ENCODE measurements at regions not wholly inside any gene's neighbourhood (a gene's known extent, or its start where the extent isn't known, plus 50 kb on each side); places are given as distances from the start of the nearest gene placed in this dataset.

DNA sequence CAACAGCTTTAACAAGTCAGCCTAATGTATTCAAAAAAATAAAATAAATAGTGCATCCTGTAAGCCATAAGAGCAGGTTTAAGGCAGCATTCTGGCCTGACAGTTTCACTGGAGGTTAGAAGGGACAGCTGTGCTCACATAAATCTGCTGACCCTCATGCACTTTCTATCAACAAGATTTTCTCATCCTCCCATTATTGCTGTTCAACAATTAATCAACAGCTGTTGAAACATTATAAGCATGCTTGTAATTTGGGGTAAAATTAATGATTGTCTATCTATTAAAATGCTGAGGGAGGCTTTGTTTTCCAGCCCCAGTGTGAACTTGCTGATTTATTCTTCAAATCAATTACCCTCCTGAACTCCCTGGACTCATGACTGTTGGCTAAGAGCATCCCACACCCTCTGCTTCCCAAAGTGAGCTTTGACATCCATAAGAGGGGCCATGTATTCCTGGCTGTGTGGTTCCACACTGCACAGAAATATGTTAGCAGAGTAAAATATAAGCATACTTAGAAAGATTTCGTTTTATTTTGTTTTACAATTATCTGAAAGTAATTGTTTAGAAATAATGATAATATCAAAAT, 492.4 kb downstream of the EFNB2 start:
- no peak for TF ChIP-seq GATA2 (IDR thresholded peaks at IDR 0.05; ENCODE audit: low read depth, low read length)
- TF ChIP-seq GATA3 (IDR thresholded peaks at IDR 0.05; ENCODE audit: low read depth, low read length) = no peak

DNA sequence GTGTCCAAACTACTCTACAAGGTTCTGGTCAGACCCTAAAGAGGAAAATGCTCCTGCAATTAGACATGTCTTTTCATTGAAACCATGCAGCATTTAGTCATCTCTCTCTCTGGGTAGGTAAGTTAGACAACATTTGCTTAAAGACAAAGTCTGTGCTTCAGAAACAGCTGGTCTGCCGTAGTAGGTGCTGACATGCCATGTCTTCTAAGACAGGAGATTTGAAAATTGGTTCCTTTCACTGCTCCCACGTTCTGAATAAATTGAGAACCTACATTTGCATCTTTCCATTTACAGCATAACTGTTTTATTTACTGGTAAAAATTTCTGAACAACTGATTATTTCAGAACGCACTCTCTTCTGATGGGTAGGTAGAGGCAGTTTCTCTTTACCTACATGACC, 494.0 kb downstream of the EFNB2 start:
- no peak for TF ChIP-seq GATA3 (IDR thresholded peaks at IDR 0.05; ENCODE audit: low read depth, low read length)
- TF ChIP-seq GATA2 (IDR thresholded peaks at IDR 0.05; ENCODE audit: low read depth, low read length) = no peak

DNA sequence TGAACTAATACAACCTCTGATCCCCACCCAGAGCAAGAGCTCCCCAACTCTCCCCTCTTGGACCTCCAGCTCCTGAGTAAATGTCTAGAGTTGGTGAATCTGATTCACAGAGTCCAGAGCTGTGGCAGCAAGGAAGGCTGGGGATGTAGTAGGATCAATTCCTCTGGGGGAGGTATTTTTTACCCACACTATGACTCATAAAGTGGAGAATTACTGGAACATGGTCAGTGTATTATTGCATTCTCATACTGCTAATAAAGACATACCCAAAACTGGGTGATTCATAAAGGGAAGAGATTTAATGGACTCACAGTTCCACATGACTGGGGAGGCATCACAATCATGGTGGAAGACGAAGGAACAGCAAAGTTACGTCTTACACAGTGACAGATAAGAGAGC, 496.7 kb downstream of the EFNB2 start:
- no peak for TF ChIP-seq GATA2 (IDR thresholded peaks at IDR 0.05; ENCODE audit: low read depth, low read length)
- no peak for TF ChIP-seq GATA3 (IDR thresholded peaks at IDR 0.05; ENCODE audit: low read depth, low read length)

DNA sequence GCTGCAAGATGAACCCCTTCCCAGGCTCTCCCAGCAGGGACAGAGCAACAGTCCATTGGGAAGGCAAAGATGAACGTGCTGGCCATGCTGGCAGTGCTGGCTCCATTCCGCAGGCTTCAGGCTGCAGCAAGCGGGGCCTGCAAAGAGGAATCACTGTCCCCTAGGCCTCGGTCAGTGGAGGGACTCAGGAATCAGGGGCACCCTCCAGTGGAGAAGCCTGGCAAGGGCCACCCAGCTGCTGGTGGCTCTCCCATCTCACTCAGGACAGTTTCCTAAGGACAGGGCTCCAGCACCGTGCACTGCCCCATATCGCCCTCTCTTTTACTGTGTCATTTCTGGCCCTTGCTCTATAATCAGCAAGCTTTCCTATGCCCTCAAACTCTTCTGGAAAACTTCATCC, 498.6 kb downstream of the EFNB2 start:
- TF ChIP-seq GATA3 (IDR thresholded peaks at IDR 0.05; ENCODE audit: low read depth, low read length) = no peak
- TF ChIP-seq GATA2 (IDR thresholded peaks at IDR 0.05; ENCODE audit: low read depth, low read length) = no peak

DNA sequence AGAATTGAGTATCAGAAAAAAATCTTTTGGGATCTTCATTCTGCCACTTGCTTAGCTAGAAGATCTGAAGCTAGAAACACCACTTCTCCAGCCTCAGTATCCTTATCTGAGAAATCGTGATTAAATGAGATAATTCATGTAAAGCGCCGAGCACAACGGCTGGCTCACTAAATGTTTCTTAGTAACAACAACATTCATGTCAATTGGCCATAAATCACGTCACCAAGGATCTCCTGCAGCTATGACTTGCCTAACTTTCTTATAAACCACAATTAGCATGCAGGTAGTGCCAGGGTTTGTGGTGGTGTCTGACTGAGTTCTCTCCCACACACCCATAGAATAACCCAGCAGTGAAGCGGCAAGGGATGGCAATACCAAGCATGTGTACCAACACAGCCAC, 501.3 kb downstream of the EFNB2 start:
- no peak for TF ChIP-seq GATA2 (IDR thresholded peaks at IDR 0.05; ENCODE audit: low read depth, low read length)
- no peak for TF ChIP-seq GATA3 (IDR thresholded peaks at IDR 0.05; ENCODE audit: low read depth, low read length)

DNA sequence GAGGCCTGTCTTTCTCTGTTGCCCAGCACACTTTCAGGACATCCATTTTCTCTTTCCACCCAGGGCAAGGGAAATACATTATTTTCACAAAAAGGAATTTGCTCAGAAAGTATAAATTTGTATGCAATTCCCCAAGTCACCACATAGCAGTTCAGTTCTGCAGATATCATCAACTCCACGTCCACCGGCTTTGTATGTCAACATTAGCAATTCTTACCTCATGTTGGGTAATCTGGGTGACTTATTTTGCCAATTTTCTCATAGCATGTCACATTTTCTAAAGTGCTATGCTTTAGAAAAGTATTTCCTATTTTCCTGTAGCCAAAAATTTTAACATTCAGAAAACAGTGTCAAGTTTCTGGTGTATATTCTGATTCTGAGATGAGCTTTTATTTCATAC, 501.8 kb downstream of the EFNB2 start:
- TF ChIP-seq GATA2 (IDR thresholded peaks at IDR 0.05; ENCODE audit: low read depth, low read length) = no peak
- no peak for TF ChIP-seq GATA3 (IDR thresholded peaks at IDR 0.05; ENCODE audit: low read depth, low read length)

DNA sequence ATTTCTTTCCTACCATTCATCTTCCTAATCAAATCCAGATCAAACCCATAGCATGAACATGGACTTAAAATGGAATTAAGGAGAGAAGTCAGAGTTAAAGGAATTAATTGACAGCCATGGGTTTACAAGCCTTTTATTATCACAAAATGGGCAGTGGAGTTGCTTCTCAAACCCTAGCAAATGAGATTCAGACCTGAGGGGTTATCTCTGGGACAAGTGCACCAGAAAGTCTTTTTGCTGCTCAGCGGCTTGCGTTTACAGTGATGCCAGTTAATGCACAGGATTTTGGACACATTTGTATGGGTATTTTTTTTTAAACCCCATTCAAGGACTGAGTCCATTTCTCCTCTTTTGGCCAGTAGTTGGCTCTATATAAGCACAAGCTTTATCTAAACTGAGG, 503.0 kb downstream of the EFNB2 start:
- TF ChIP-seq GATA3 (IDR thresholded peaks at IDR 0.05; ENCODE audit: low read depth, low read length) (no peak), GATA2 (IDR thresholded peaks at IDR 0.05; ENCODE audit: low read depth, low read length) (no peak)

DNA sequence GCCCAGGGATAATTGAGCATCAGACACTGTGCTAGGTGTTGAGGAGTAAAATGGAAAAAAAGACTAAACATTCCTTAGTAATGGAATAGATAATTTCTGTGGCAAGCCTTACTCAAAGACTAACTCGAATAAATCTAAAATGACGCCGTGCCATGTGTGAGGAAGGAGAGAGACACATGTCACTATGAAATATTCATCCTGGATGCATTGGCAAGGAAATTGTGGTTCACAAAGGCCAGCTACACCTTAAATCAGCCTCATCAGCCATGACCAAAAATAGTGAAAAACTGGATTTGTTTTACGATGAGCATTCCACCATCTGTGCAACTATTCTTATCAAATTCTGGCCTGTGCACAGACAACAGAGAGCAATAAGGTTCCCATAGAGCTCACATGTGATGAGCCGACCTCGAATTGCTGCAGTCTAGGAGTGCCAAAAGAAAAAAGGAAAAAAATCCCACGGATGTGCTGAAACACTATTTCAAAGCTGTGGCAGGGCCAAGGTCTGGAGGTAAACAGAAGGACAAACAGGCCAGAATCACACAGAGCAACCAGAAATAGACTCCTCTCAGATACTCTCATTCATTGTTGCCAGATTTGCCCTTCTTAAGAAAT, 505.7 kb downstream of the EFNB2 start:
- no peak for TF ChIP-seq GATA3 (IDR thresholded peaks at IDR 0.05; ENCODE audit: low read depth, low read length)
- no peak for TF ChIP-seq GATA2 (IDR thresholded peaks at IDR 0.05; ENCODE audit: low read depth, low read length)

DNA sequence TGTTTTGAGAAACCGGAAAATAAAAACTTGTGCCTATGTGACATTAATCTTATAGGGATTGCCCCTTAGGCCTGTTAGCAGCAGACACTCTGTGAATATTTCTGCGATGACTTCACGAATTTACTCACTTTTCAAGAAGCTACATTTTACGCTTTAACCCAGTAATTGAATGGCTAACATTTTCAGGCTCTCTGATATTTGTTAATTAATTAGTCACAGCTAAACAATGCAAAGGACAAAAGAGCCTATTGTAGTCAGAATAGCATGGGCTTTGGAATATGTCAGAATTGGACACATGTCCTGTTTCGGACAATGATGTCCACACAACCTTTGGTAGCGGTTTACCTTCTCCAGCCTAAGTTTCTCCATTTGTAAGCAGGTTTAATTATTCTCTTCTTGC, 506.6 kb downstream of the EFNB2 start:
- TF ChIP-seq GATA3 (IDR thresholded peaks at IDR 0.05; ENCODE audit: low read depth, low read length) (no peak), GATA2 (IDR thresholded peaks at IDR 0.05; ENCODE audit: low read depth, low read length) (no peak)

DNA sequence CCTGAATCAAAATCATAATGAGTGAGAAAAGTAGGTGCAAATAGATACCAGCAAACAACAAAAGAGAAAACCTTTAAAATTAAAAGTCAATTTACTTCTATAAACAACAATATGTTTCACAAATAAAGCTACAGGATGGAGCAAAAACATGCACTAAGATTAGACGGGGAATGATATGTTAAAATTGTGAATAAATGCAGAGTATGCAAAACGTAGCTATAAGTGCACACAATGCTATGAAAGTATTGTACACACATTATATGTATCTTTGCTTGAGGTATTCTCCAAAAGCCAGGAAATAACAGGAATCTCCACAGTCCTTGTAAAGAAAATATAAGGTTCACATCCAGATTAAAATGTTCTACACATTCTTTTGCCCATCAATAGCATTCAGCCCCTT, 523.9 kb downstream of the EFNB2 start:
- no peak for TF ChIP-seq GATA2 (IDR thresholded peaks at IDR 0.05; ENCODE audit: low read depth, low read length)
- TF ChIP-seq GATA3 (IDR thresholded peaks at IDR 0.05; ENCODE audit: low read depth, low read length) = no peak

DNA sequence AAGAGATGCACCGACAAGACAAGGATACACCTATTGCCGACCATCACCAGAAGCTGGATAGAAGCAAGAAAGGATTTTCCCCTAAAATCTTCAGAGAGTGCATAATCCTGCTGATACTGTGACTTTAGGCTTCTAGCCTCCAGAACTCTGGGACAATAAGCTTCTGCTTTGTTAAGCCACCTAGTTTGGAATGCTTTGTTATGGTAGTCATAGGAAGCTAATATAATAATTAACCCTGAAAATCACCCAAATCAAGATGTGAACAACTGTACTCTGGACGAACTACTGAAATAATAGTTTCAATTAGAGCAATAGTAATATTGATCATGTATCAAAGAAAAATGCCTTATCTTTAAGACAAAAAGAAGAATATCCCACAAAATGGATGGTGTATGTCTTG, 524.6 kb downstream of the EFNB2 start:
- no peak for TF ChIP-seq GATA2 (IDR thresholded peaks at IDR 0.05; ENCODE audit: low read depth, low read length)
- TF ChIP-seq GATA3 (IDR thresholded peaks at IDR 0.05; ENCODE audit: low read depth, low read length) = no peak

DNA sequence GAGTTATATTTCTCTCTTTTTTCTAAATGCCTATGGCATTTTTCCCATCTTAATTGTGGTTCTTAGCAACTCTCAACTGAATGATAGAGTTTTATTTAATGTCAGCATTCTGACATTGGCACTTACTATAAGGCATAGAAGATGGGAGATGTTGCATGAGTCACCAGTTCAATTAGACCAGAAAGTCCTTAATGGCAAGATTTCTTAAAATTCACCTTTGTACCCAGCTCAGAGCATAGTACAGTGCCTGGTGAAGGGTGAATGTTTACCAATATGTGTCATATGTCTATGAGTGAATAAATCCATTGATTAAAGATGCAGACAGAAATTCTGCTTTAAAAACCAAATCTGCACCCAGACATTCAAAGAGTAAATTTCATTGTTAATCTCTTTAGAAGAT, 526.9 kb downstream of the EFNB2 start:
- TF ChIP-seq GATA2 (IDR thresholded peaks at IDR 0.05; ENCODE audit: low read depth, low read length) (no peak), GATA3 (IDR thresholded peaks at IDR 0.05; ENCODE audit: low read depth, low read length) (no peak)

DNA sequence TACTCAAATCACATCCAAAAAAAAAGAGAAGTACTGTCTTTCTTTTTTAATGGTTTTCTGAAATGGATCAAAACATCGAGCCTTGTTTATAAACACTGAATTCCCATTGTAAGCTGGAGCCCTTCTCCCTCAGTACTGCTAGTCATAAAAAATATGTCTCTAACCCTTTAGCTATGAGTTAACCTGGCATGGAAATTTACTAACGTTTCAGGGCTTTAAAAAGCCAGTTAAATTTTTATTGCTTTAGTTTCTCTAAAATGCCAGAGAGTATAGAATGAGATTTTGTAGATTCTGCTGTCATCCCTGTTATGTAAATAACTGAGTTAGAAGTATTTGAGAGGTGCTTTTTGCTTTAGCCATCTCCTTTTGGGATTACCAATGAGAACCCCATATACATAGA, 528.3 kb downstream of the EFNB2 start:
- no peak for TF ChIP-seq GATA3 (IDR thresholded peaks at IDR 0.05; ENCODE audit: low read depth, low read length)
- no peak for TF ChIP-seq GATA2 (IDR thresholded peaks at IDR 0.05; ENCODE audit: low read depth, low read length)

DNA sequence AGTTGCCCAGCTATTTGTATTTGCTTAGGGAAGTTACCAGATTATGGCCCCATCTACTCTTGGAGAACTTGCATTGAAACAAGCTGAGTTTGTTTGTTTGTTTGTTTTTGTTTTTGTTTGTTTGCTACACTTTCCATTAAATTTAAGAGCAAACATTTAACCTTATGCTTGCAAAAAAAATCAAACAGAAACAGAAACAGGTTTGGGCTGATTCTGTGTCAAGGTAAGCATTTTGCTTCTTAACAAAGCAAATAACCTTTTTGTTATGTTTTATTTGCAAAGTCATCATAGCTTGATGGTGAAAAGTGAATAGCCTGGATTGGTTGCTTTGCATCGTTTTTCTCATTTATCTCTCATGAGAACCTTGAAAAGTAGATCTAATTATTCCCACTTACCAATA, 531.8 kb downstream of the EFNB2 start:
- TF ChIP-seq GATA2 (IDR thresholded peaks at IDR 0.05; ENCODE audit: low read depth, low read length) (no peak), GATA3 (IDR thresholded peaks at IDR 0.05; ENCODE audit: low read depth, low read length) (no peak)

DNA sequence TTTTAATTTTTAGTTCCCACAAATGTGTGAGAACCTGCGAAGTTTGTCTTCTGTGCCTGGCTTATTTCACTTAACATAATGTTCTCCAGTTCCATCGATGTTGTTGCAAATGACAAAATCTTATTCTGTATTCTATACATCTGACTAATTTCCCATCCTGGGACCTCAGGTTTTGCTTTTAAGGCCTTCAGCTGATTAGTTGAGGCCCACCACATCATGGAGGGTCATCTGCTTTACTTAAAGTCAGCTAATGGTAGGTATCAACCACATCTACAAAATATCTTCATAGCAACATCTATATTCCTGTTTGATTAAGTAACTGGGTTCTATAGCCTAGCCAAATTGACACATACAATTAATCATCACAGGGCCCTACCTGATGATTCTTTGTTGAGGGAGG, 534.0 kb downstream of the EFNB2 start:
- TF ChIP-seq GATA2 (IDR thresholded peaks at IDR 0.05; ENCODE audit: low read depth, low read length) = no peak

Data from SH-SY5Y (cell line).